ENCODE measurements at regions not wholly inside any gene's neighbourhood (a gene's known extent, or its start where the extent isn't known, plus 50 kb on each side); places are given as distances from the start of the nearest gene placed in this dataset.

DNA sequence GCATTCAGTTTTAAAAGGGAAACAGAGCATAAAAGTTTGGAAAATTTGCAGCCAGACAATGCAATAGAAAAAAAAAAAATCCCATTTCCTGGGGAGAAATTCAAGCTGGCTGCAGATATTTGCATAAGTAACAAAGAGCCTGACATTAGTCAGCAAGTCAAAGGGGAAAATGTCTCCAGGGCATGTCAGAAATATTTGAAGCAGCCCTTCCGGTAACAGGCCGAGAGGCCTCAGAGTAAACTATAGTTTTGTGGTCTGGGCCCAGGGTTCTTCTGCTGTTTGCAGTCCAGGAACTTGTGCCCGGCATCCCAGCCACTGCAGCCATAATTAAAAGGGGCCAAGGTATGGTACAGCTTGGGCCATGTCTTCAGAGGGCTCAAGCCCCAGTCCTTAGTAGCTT is 411.6 kb upstream of the BCHE start:
- TF ChIP-seq, protein P1, sequence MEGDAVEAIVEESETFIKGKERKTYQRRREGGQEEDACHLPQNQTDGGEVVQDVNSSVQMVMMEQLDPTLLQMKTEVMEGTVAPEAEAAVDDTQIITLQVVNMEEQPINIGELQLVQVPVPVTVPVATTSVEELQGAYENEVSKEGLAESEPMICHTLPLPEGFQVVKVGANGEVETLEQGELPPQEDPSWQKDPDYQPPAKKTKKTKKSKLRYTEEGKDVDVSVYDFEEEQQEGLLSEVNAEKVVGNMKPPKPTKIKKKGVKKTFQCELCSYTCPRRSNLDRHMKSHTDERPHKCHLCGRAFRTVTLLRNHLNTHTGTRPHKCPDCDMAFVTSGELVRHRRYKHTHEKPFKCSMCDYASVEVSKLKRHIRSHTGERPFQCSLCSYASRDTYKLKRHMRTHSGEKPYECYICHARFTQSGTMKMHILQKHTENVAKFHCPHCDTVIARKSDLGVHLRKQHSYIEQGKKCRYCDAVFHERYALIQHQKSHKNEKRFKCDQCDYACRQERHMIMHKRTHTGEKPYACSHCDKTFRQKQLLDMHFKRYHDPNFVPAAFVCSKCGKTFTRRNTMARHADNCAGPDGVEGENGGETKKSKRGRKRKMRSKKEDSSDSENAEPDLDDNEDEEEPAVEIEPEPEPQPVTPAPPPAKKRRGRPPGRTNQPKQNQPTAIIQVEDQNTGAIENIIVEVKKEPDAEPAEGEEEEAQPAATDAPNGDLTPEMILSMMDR (conservative IDR thresholded peaks at IDR 0.05 in 1 of 2, IDR thresholded peaks at IDR 0.05 in 1 of 2; ENCODE audit: low read depth in 1 of 2, low read length in 2 of 2): no peak
- no peak for TF ChIP-seq EZH2 (IDR thresholded peaks at IDR 0.05; ENCODE audit: low read length, missing control alignments)
